Vagina (tissue), 2 donors: ENCODE measurements at regions not wholly inside any gene's neighbourhood (a gene's known extent, or its start where the extent isn't known, plus 50 kb on each side); places are given as distances from the start of the nearest gene placed in this dataset.

Experiments used
- DNase-seq, 2 donors: peaks; one replicate each; pipeline ENCODE4 v3.0.0-alpha.2; 2017; ENCODE audit errors: extremely low spot score in 2 of 2
- H3K27ac ChIP-seq: fragments of 200-600 bp; sonication (generic); one replicate; pipeline ENCODE4 v1.5.1; 2019
- H3K27me3 ChIP-seq: fragments of 200-600 bp; sonication (generic); one replicate; pipeline ENCODE4 v1.5.1; 2019
- H3K36me3 ChIP-seq, 2 donors: fragments of 200-600 bp; sonication (generic); one replicate each; pipeline ENCODE4 v1.5.1; 2017 to 2019
- H3K4me1 ChIP-seq: fragments of 200-600 bp; sonication (generic); one replicate; pipeline ENCODE4 v1.5.1; 2019
- H3K4me3 ChIP-seq, 2 donors: fragments of 200-600 bp; sonication (generic); 1 replicate in 1 of 2; 2 replicates in 1 of 2; pipeline ENCODE4 v1.5.1; 2016 to 2019
- H3K9me3 ChIP-seq: fragments of 200-600 bp; sonication (generic); one replicate; pipeline ENCODE4 v1.5.1; 2019
- POLR2A ChIP-seq, 2 donors: fragments of 450-650 bp; IDR thresholded peaks; one replicate each; pipeline ENCODE4 v1.6.1; 2017; ENCODE audit warnings: antibody characterized with exemption in 2 of 2, mild to moderate bottlenecking in 2 of 2, moderate library complexity in 2 of 2
- POLR2AphosphoS5 ChIP-seq, 2 donors: sonication (generic); formaldehyde crosslinking; IDR thresholded peaks; one replicate each; pipeline ENCODE4 v1.9.0; 2017; ENCODE audit warnings: antibody characterized with exemption in 2 of 2, mild to moderate bottlenecking in 2 of 2, low read depth in 1 of 2; ENCODE audit not compliant: insufficient read depth in 1 of 2
- intact Hi-C: fragments of 100-400 bp; cut with DNase I; formaldehyde crosslinking; loops from one replicate; pipeline ENCODE4 v1.15.1; 2023
- TF ChIP-seq, protein P1 (sequence below), 3 experiments: fragments of 450-650 bp in 2 of 3; fragments of 200-600 bp in 1 of 3; sonication (generic) in 1 of 3; IDR thresholded peaks; one replicate each; pipeline ENCODE4 v1.5.1; 2017 to 2019; ENCODE audit warnings: antibody characterized with exemption in 3 of 3, mild to moderate bottlenecking in 2 of 3, moderate library complexity in 2 of 3

DNA sequence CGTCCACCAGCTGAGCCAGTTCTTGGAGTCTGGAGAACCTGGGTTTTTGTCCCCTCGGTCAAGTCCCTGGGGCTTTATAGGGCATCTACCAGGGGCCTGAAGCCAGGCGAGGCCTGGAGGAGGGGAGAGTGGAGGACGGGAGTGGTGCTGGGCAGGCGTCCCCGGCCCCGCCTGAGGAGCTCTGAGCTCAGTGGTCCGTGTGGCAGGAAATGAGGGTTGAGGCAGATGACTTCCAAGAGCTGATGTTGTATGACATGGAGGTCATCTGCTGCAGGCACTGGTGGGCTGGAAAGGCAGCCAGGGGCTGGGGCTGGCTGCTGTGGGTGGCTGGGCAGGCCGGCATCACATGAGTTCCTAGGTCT is 118.5 kb upstream of the HS6ST1 start:
- Histone ChIP-seq H3K4me1 (peaks cover 6% of the 10 kb centered on the region), H3K4me3 (no peak overlapping the region), H3K9me3 (no peaks in the 10 kb centered on the region), H3K27me3 (no peaks in the 10 kb centered on the region), H3K27ac (no peak overlapping the region), H3K36me3 (no peaks in the 10 kb centered on the region)
- intact Hi-C loops = no loop called here
- TF ChIP-seq, protein P1, sequence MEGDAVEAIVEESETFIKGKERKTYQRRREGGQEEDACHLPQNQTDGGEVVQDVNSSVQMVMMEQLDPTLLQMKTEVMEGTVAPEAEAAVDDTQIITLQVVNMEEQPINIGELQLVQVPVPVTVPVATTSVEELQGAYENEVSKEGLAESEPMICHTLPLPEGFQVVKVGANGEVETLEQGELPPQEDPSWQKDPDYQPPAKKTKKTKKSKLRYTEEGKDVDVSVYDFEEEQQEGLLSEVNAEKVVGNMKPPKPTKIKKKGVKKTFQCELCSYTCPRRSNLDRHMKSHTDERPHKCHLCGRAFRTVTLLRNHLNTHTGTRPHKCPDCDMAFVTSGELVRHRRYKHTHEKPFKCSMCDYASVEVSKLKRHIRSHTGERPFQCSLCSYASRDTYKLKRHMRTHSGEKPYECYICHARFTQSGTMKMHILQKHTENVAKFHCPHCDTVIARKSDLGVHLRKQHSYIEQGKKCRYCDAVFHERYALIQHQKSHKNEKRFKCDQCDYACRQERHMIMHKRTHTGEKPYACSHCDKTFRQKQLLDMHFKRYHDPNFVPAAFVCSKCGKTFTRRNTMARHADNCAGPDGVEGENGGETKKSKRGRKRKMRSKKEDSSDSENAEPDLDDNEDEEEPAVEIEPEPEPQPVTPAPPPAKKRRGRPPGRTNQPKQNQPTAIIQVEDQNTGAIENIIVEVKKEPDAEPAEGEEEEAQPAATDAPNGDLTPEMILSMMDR (IDR thresholded peaks at IDR 0.05) = no peak
- TF ChIP-seq POLR2A (IDR thresholded peaks at IDR 0.05) (no peak), POLR2AphosphoS5 (IDR thresholded peaks at IDR 0.05; ENCODE audit: insufficient read depth in 1 of 2, low read depth in 1 of 2) (no peak)
- peak; percentile 22 to 31 for DNase-seq

DNA sequence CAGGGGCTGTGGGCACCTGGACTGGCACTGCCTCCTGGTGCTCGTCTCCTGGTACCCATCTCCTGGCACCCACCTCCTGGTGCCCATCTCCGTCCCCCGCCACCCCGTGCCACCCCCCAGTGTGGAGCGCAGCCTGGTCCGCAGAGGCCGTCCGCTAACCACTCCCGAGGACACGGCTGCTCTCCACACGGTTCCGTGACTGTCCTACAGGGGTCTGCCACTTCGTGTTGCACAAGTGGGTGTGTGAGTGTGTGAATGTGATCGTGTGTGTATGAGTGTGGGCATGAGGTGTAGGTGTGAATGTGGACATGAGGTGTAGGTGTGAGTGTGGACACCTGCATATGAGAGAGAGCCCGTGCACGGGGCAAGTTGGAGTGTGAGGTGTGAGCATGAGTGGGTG is 119.4 kb upstream of the HS6ST1 start:
- intact Hi-C loops = no loop called here
- Histone ChIP-seq H3K4me3 (no peak overlapping the region), H3K4me1 (peaks cover 14% of the 10 kb centered on the region), H3K27me3 (no peaks in the 10 kb centered on the region), H3K36me3 (no peaks in the 10 kb centered on the region), H3K9me3 (no peaks in the 10 kb centered on the region), H3K27ac (no peak overlapping the region)
- DNase-seq = peak; percentile 47 to 82
- TF ChIP-seq POLR2A (IDR thresholded peaks at IDR 0.05) (no peak), POLR2AphosphoS5 (IDR thresholded peaks at IDR 0.05; ENCODE audit: insufficient read depth in 1 of 2, low read depth in 1 of 2) (no peak)
- TF ChIP-seq, protein P1 (IDR thresholded peaks at IDR 0.05) = no peak

DNA sequence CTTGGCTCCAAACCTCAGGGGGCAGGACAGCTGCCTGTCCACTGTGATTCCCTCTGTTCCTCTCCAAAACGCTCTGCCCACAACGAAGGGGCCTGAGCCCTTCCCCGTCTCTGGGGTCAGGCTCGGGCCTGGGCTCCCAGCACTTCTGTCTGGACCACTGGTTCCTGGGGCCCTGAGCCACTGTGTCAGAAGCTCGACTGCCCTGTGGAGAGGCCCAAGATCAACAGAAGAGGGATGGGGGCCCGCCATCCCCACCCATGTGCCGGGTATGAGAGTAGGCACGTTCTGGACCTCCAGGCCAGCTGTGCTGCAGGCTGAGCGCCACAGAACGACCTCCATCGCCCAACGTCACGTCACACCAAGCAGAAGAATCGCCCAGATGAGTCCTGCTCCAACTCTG is 119.9 kb upstream of the HS6ST1 start:
- peak; percentile 70 to 79 for DNase-seq
- intact Hi-C loops = no loop called here

DNA sequence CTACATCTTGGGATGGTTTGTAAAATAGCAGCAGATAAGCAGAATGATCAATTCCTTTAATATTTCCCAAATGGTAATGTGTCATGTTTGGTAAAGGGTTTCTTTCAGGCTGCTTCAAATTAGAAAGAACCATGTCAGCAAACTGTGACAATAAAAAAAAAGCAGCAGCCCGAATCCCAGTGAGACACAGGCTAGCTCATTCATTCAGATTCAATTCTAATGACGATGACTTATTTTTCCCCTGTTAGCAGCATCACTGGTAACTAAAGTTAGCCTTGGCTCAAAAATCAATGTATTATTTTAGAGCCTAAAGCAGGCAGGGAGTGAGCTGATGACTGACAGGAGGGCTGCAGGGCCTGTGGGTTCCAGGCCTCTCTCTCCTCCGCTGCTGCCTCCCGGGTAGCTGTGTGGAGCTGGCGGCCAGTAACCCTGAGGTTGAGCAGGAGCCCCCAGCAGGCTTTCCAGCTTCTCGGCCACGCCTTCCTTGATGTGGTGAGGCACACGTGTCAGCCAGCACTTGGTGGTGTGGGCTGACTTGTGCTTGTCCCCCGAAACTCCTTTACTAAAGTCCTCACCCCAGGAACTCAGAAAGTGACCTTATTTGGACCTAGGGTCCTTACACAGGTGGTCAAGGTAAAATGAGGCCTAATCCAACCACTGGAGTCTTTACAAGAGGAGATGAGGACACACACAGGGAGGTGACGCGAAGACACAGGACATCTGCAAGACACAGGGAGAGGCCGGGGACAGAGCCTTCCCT is 120.5 kb upstream of the HS6ST1 start:
- no peaks in the 10 kb centered on the region for H3K36me3 ChIP-seq
- intact Hi-C loops = no loop called here
- H3K27me3 ChIP-seq = no peaks in the 10 kb centered on the region
- H3K9me3 ChIP-seq = no peaks in the 10 kb centered on the region
- TF ChIP-seq, protein P1 (IDR thresholded peaks at IDR 0.05) = no peak
- no peak for TF ChIP-seq POLR2A (IDR thresholded peaks at IDR 0.05)
- no peak for TF ChIP-seq POLR2AphosphoS5 (IDR thresholded peaks at IDR 0.05; ENCODE audit: insufficient read depth in 1 of 2, low read depth in 1 of 2)
- H3K27ac ChIP-seq = no peak overlapping the region
- peak; percentile 56 to 70 for DNase-seq
- H3K4me1 ChIP-seq = peaks cover 18% of the 10 kb centered on the region
- no peak overlapping the region for H3K4me3 ChIP-seq

More for the DNA sequence above, 119.9 kb upstream of the HS6ST1 start:
- Histone ChIP-seq H3K27me3 (no peaks in the 10 kb centered on the region), H3K4me3 (no peak overlapping the region), H3K9me3 (no peaks in the 10 kb centered on the region), H3K27ac (no peak overlapping the region), H3K4me1 (peaks cover 18% of the 10 kb centered on the region), H3K36me3 (no peaks in the 10 kb centered on the region)
- TF ChIP-seq, protein P1 (IDR thresholded peaks at IDR 0.05) = no peak
- TF ChIP-seq POLR2A (IDR thresholded peaks at IDR 0.05) (no peak), POLR2AphosphoS5 (IDR thresholded peaks at IDR 0.05; ENCODE audit: insufficient read depth in 1 of 2, low read depth in 1 of 2) (no peak)
